ENCODE measurements at regions not wholly inside any gene's neighbourhood (a gene's known extent, or its start where the extent isn't known, plus 50 kb on each side); places are given as distances from the start of the nearest gene placed in this dataset.

GRCh38 chr2:23093513-23093912, 291.5 kb upstream of the KLHL29 start:
- Mint-ChIP-seq H3K36me3 (ENCODE audit: low read depth) (no peaks in the 10 kb centered on the region), H3K27ac (ENCODE audit: unreplicated experiment) (no peak overlapping the region)
- DNase-seq (ENCODE audit: low read depth, low spot score) = no peak

GRCh38 chr2:23096906-23097602, 287.9 kb upstream of the KLHL29 start:
- H3K9me3 Mint-ChIP-seq = peaks cover 3% of the 10 kb centered on the region
- H3K4me3 Mint-ChIP-seq = no peak overlapping the region
- H3K4me1 Mint-ChIP-seq = no peaks in the 10 kb centered on the region
- H3K27me3 Mint-ChIP-seq (ENCODE audit: low read depth) = peaks cover 7% of the 10 kb centered on the region
- no peak overlapping the region for H3K27ac Mint-ChIP-seq (ENCODE audit: unreplicated experiment)
- no peaks in the 10 kb centered on the region for H3K36me3 Mint-ChIP-seq (ENCODE audit: low read depth)
- no peak for TF ChIP-seq CTCF (conservative IDR thresholded peaks at IDR 0.05)
- DNase-seq (ENCODE audit: low read depth, low spot score) = no peak

More at GRCh38 chr2:23093513-23093912, 291.5 kb upstream of the KLHL29 start:
- Mint-ChIP-seq H3K27me3 (ENCODE audit: low read depth) (peaks cover 14% of the 10 kb centered on the region), H3K4me1 (no peaks in the 10 kb centered on the region), H3K9me3 (peaks cover 3% of the 10 kb centered on the region), H3K4me3 (no peak overlapping the region)
- no peak for TF ChIP-seq CTCF (conservative IDR thresholded peaks at IDR 0.05)

GRCh38 chr2:23100406-23100805, 284.6 kb upstream of the KLHL29 start:
- H3K9me3 Mint-ChIP-seq = peaks cover 3% of the 10 kb centered on the region
- DNase-seq (ENCODE audit: low read depth, low spot score) = no peak
- no peak for TF ChIP-seq CTCF (conservative IDR thresholded peaks at IDR 0.05)
- no peak overlapping the region for H3K27ac Mint-ChIP-seq (ENCODE audit: unreplicated experiment)
- H3K27me3 Mint-ChIP-seq (ENCODE audit: low read depth) = no peaks in the 10 kb centered on the region
- H3K4me3 Mint-ChIP-seq = no peak overlapping the region
- no peaks in the 10 kb centered on the region for H3K36me3 Mint-ChIP-seq (ENCODE audit: low read depth)
- H3K4me1 Mint-ChIP-seq = no peaks in the 10 kb centered on the region

GRCh38 chr2:23106242-23106785, 278.7 kb upstream of the KLHL29 start:
- Mint-ChIP-seq H3K27me3 (ENCODE audit: low read depth) (no peaks in the 10 kb centered on the region), H3K4me3 (no peak overlapping the region), H3K4me1 (no peaks in the 10 kb centered on the region), H3K27ac (ENCODE audit: unreplicated experiment) (no peak overlapping the region), H3K9me3 (peaks cover 12% of the 10 kb centered on the region), H3K36me3 (ENCODE audit: low read depth) (no peaks in the 10 kb centered on the region)
- TF ChIP-seq CTCF (conservative IDR thresholded peaks at IDR 0.05) = no peak
- no peak for DNase-seq (ENCODE audit: low read depth, low spot score)

GRCh38 chr2:23107327-23107941, 277.5 kb upstream of the KLHL29 start:
- TF ChIP-seq CTCF (conservative IDR thresholded peaks at IDR 0.05) = no peak
- Mint-ChIP-seq H3K27me3 (ENCODE audit: low read depth) (no peaks in the 10 kb centered on the region), H3K27ac (ENCODE audit: unreplicated experiment) (no peak overlapping the region), H3K36me3 (ENCODE audit: low read depth) (no peaks in the 10 kb centered on the region), H3K9me3 (peaks cover 9% of the 10 kb centered on the region), H3K4me1 (no peaks in the 10 kb centered on the region), H3K4me3 (no peak overlapping the region)
- DNase-seq (ENCODE audit: low read depth, low spot score) = no peak

Measured in neural crest cell (in vitro differentiated cells).